ENCODE measurements at regions not wholly inside any gene's neighbourhood (a gene's known extent, or its start where the extent isn't known, plus 50 kb on each side); places are given as distances from the start of the nearest gene placed in this dataset.
"Not testable (repeated sequence)": the region's sequence is repeated elsewhere in the genome, so short reads cannot be mapped to it uniquely, and the experiment has no call there.

DNA sequence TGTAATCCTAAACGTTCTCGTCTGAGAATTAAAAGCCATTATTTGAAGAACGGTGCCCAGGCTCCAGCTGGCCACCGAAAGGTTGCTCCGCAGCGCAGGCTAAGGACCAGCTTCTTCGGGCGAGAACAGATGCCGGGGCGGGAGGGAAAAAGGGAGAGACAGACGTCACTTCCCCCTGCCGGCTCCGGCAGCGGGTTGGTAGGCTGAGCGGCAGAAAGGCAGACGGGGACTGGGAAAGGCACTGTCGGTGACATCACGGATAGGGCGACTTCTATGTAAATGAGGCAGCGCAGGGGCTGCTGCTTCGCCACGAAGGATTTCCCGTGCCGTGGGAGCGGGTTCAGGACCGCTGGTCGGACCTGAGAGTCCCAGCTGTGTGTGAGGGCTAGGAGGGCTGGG, 147.5 kb upstream of the NOTCH2NLA start:
- DNase-seq (ENCODE audit: extremely low spot score); CTCF ChIA-PET: not testable (repeated sequence)
- POLR2A ChIA-PET, result interaction anchor here (0.7 to 2.7 kb wide), 3 partner anchors 9 to 708 kb away, joined by 4 to 27 read pairs (median 5); no protein-coding TSS in a partner anchor
- TF ChIP-seq, protein P1, sequence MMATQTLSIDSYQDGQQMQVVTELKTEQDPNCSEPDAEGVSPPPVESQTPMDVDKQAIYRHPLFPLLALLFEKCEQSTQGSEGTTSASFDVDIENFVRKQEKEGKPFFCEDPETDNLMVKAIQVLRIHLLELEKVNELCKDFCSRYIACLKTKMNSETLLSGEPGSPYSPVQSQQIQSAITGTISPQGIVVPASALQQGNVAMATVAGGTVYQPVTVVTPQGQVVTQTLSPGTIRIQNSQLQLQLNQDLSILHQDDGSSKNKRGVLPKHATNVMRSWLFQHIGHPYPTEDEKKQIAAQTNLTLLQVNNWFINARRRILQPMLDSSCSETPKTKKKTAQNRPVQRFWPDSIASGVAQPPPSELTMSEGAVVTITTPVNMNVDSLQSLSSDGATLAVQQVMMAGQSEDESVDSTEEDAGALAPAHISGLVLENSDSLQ (IDR thresholded peaks at IDR 0.05), result peak; percentile 21; the same call in 1 of the 2 replicates
- peak; percentile 66 for TF ChIP-seq L3MBTL2 (conservative IDR thresholded peaks at IDR 0.05)

DNA sequence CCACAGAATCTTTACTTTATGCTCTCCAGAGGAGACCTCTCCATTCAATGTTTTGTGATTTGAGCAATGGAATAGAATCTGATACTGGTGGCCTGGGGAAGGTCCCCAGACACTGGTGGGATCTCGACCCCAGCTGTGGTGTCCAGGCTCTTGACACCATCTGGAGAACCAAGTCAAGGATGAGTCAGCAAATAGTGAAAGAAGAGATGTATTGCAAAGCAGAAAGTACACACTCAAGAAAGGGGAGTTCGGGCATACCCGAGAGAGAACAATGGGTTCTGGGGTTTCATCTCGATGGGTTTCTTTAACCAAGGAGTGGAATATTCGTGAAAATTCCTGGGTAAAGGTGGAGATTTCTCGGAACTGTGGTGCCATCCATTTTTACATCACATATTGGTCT, 146.3 kb upstream of the NOTCH2NLA start:
- POLR2A ChIA-PET; CTCF ChIA-PET; DNase-seq (ENCODE audit: extremely low spot score): not testable (repeated sequence)

DNA sequence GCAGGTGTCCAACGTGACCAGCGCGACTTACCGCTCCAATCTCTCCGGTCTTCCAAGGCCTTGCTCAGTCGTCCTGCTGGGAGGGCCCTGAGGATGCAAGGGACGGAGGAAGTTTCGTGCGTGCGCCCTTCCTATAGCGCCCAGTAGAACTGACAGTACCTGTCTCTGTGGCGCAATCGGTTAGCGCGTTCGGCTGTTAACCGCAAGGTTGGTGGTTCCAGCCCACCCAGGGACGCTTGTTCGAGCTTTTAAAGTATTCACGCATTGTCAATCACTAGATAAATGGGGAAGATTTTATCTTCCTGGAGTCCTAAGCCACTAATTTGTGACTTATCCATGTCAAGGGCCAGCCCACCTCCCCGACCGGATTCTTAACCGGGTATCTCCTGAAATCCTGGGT, 141.1 kb upstream of the NOTCH2NLA start:
- DNase-seq (ENCODE audit: extremely low spot score); CTCF ChIA-PET: not testable (repeated sequence)

DNA sequence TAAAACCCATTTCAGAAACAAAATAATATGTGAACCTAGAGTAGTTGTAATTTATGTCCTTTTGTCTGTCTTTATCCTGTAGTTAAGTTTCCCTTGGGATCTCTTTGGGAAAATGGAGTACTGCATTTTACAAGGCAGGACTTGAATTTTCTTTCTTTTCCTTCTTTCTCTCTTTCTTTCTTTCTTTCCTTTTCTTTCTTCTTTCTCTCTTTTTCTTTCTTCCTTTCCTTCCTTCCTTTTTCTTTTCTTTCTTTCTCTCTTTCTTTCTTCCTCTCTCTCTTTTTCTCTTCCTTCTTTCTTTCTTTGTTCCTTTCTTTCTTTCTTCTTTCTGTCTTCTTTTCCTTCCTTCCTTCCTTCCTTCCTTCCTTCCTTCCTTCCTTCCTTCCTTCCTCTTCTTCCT, 126.6 kb upstream of the NOTCH2NLA start:
- CTCF ChIA-PET, POLR2A ChIA-PET: not testable (repeated sequence)

More for the DNA sequence above, 141.1 kb upstream of the NOTCH2NLA start:
- TF ChIP-seq, protein P1 (IDR thresholded peaks at IDR 0.05), result peak; percentile 74
- POLR2A ChIA-PET, result not testable (repeated sequence)

DNA sequence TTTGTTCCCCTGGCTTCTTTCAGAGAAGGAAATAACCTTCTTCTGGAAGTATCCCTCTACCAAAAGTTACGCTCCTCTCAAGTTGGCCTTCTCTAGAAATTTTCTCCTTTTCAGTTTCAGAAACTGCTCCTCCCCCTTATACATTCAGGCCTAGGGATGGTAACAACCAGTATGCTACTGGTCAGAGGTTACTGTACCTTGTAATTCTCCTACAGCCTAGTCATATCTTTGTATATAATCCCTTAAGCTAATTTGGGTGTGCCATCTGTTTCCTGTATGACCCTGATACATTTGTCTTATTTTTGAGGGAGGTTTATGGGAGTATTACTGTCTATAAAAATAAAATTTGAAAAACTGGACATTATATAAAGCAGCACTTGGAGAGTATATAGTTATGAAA, 98.0 kb upstream of the NOTCH2NLA start:
- POLR2A ChIA-PET; CTCF ChIA-PET; DNase-seq (ENCODE audit: extremely low spot score): not testable (repeated sequence)

More for the DNA sequence above, 126.6 kb upstream of the NOTCH2NLA start:
- DNase-seq (ENCODE audit: extremely low spot score), result not testable (repeated sequence)

DNA sequence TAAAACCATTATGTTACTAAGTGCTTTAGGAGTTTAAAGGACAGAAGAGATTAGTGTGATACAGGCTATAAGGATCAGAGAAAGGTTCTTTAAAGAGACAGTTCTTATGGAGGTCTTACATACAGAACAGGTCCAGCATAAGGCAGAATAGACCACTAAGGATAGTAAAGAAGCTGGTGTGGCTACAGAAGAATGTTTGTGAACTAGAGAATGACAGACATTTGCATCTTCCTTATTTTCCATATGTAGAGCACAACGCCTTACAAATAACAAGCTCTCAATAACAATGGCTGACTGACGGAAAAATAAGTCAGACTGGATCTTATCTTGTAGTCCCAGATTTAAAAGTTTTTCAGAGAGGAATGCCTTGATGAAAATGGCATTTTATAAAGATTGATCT, 95.6 kb upstream of the NOTCH2NLA start:
- CTCF ChIA-PET; POLR2A ChIA-PET; DNase-seq (ENCODE audit: extremely low spot score): not testable (repeated sequence)

DNA sequence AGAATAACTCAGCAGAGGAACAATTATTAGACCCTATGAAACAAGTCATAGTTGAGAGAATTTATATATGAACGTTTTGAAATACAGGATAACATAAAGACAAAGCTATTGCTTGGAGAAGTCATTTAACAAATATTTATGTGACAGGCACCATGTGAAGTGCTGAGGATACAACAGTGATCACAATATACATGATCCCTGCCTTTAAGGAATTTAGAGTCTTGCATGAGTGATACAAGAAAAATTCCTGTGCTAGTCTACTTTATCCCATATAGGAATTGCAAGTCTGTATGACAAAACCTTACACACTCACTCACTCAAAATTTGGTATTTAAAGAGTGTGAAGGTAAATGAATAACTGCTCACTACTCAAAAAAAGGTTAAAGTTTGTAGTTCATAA, 94.5 kb upstream of the NOTCH2NLA start:
- DNase-seq (ENCODE audit: extremely low spot score); POLR2A ChIA-PET; CTCF ChIA-PET: not testable (repeated sequence)

DNA sequence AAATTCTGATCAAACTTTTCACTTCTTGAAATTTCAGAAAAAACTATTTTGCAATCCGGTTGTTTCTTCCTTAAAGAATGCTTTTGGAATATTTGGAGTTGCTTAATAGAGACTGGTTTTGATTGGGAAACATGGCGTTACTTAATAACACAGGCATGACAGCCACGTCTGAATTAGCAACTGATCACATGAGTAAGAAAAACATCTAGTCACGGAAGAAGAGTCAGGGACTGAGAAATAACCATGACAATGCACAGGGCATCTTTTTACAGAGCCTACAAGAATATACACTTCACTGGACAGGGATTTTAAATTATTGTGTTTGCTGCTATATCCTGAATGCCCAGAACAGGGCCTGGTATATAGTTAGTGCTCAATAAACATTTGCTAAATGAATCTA, 94.1 kb upstream of the NOTCH2NLA start:
- DNase-seq (ENCODE audit: extremely low spot score); CTCF ChIA-PET; POLR2A ChIA-PET: not testable (repeated sequence)

DNA sequence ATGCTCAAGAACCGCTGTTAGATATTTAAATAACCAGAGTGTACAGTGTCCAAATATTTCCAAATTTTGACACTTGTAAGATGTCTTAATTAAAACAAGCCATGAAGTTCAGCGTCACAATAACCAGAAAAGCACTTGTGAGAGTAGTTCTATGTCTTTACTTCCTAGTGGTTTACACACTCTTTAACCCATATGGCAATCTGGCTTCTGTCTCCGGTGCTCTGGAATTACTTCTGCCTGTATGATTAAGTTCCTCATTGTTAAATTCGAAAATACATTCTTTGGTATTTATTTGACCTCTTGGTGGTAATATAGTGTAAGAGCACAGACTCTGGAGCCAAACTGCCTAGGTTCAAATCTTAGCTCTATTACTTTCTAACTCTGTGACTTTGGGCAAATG, 89.9 kb upstream of the NOTCH2NLA start:
- DNase-seq (ENCODE audit: extremely low spot score); POLR2A ChIA-PET; CTCF ChIA-PET: not testable (repeated sequence)

DNA sequence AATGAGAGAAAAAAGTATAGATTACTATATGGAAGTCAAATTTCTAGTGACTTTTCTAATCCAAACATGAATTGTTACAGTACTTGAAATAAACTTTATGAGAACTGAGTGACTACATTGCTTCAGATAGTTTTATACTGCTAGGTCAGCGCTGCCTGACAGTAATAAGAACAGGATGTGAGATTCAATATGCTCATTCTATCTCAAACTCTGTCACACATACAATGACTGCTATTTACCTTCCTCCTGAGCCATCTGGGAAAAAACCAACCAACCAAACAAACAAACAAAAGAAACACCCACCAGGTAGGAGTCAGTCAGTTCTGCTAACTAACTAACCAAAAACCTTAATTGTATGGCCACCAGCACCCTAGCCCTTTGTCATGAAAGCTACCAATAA, 89.0 kb upstream of the NOTCH2NLA start:
- POLR2A ChIA-PET; DNase-seq (ENCODE audit: extremely low spot score); CTCF ChIA-PET: not testable (repeated sequence)

DNA sequence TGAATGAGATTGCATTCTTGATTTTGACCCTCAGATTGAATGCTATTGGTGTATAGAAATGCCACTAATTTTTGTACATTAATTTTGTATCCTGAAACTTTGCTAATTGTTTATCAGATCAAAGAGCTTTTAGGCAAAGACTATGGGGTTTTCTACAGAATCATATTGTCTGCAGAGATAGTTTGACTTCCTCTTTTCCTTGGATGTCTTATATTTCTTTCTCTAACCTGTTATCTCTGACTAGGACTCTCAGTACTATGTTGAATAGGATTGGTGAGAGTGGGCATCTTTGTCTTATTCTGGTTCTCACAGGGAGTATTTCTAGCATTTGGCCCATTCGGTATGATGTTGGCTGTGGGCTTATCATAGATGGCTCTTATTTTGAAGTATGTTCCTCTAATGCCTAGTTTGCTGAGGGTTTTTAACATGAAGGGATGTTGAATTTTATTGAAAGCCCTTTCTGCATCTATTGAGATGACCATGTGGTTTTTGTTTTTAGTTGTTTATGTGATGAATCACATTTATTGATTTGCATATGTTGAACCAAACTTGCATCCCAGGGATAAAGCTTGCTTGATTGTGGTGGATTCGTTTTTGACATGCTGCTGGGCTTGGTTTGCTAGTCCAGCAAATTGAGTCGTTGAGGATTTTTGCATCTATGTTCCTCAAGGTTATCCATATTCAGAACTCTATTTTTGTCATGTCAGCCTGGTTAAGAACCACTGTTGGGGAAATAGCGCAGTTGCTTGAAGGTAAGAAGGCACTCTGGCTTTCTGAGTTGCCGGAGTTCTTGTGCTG, 85.8 kb upstream of the NOTCH2NLA start:
- POLR2A ChIA-PET; DNase-seq (ENCODE audit: extremely low spot score); CTCF ChIA-PET: not testable (repeated sequence)

DNA sequence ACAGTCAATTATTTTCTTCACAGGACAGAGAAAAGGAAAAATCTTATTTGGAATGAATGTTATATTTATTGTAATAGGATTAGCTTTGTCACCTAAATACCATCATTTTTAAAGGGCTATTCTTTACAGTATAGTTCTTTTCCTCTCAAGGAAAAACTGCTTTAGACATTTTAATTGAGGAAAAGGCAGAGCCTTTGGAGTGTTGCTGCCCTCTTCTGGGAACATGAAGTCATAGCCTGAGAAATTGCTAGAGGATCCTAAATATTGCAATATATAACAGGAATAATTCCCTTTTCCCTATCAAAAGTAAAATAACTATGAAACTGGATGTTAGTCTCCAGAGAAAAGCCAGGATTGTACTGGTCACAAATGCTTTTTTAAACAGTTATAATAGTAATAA, 81.8 kb upstream of the NOTCH2NLA start:
- DNase-seq (ENCODE audit: extremely low spot score); CTCF ChIA-PET; POLR2A ChIA-PET: not testable (repeated sequence)

DNA sequence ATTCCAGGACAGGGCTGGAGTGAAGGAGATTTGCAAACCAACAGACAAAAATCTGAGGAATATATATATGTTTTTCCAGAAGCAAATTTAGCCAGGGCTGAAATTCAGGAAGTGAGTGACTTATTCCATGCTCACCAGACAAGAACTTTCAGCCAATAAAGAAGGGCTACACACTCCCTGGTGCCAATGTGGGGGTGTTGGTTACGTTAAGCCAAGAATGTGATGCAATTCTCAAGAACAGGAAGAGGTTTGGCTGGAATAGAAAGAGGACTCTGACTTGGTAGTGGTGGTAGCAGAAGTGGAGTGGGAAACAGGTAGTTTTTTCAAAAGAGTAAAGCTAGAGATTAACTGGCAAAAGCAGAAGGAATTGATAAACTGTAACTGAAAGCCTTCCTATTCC, 80.6 kb upstream of the NOTCH2NLA start:
- DNase-seq (ENCODE audit: extremely low spot score); POLR2A ChIA-PET; CTCF ChIA-PET: not testable (repeated sequence)

DNA sequence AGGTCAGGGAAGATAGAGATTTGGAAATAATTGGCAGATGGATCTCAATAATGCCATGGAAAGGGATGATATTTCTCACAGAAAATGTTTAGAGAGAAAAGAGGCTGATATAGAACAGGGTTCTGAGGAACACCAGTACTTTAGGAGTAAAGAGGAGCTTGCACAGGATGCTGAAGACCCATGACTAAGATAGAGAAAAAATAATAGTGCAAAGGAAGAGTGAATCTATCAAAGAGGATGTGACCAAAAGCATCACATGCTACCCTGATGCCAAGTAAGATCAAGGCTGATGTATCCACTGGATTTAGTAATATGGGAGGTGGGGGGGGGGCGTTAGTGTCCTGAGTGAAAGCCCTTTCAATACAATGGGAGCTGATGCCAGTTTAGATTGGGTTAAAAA, 80.1 kb upstream of the NOTCH2NLA start:
- CTCF ChIA-PET; DNase-seq (ENCODE audit: extremely low spot score); POLR2A ChIA-PET: not testable (repeated sequence)

DNA sequence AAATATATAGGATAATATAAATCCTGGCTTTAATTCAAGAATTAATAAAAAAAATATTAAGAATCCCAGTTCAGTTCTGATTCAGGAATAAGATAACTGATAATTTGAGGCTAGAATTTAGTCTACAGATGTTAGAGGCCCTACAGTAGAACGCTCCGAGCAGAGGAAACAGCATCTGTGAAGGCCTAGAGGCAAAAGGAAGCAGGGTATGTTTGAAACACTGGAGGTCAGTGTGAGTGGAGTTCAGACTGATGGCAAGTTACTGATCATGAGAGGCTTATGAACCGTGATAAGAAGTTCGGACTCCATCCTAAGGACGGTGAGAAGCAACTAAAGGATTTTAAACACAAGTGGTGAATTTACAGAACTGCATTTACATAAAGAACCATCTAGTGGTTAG, 79.3 kb upstream of the NOTCH2NLA start:
- DNase-seq (ENCODE audit: extremely low spot score); CTCF ChIA-PET; POLR2A ChIA-PET: not testable (repeated sequence)

DNA sequence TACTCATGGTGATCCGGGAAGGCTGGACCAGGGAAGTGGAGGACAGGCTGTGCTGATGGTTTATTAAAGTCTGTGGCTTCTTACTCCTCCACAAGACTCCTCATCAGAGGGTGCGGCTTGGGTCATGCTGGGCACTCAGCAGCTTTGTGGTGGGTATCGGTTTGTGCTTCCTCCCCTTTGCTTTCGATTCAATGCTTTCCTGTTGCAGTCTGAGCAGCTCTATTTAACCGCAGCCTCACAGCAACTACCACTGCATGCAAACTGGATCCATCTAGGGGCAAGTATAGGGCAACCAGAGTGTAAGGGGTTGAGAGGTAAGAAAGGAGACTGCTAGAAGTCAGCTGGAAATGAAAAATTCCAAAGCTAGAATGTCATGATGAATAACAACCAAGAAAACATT, 78.8 kb upstream of the NOTCH2NLA start:
- CTCF ChIA-PET, POLR2A ChIA-PET: not testable (repeated sequence)

DNA sequence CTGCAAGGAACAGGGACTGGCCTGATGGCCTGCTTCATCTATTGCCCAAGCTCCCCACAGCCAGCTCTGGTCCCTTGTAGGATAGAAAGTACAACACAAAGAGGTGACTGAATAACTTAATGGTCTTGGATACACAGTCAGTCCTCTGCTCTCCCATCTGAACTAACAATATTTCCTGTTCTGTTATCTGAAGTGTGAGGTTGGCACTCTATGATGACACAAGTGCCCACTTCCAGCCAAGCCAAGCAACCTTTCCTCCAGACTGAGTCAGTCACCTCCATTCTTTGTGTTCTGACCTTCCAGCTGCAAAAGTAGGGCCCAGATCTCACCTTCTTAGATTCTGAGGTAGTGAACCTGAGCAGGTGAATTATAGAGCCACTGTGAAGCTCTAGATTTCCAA, 77.8 kb upstream of the NOTCH2NLA start:
- CTCF ChIA-PET; POLR2A ChIA-PET; DNase-seq (ENCODE audit: extremely low spot score): not testable (repeated sequence)

More for the DNA sequence above, 78.8 kb upstream of the NOTCH2NLA start:
- DNase-seq (ENCODE audit: extremely low spot score), result not testable (repeated sequence)

DNA sequence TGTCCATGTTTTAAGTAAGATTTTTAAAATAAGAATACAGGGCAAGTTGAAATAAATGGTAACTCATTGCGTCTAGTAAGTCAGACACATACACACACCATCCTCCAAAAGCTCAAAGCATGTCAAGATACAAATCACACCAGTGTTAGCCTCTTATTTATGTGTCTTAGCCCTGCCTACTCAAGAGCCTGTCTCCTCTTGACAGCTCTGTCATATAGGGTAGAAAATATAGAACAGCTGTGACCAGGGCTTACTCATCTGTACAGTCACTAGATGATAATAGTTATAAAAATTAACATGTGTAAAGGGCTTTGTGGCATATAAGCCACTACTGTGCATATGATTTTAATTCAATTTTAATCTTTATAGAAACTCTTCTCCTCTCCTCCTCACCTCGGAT, 76.6 kb upstream of the NOTCH2NLA start:
- POLR2A ChIA-PET; DNase-seq (ENCODE audit: extremely low spot score); CTCF ChIA-PET: not testable (repeated sequence)
